Kidney (tissue), 13 donors: ENCODE measurements at regions not wholly inside any gene's neighbourhood (a gene's known extent, or its start where the extent isn't known, plus 50 kb on each side); places are given as distances from the start of the nearest gene placed in this dataset.
"Not testable (repeated sequence)": the region's sequence is repeated elsewhere in the genome, so short reads cannot be mapped to it uniquely, and the experiment has no call there.

Experiments used
- DNase-seq, 5 donors: peaks; one replicate each; pipeline ENCODE4 v3.0.0-alpha.2; 2013 to 2020
- FAIRE-seq: peaks from 2 replicates; lab custom pipeline; 2012; peaks lifted over from hg19 to GRCh38; lab: Jason Lieb, UNC
- H3K27ac ChIP-seq, 2 donors: one replicate each; pipeline ENCODE4 v1.7.0; 2013; ENCODE audit warnings: low read depth in 2 of 2, low read length in 2 of 2, inconsistent platforms in 1 of 2
- H3K27me3 ChIP-seq: one replicate; pipeline ENCODE4 v1.7.1; 2013; ENCODE audit warnings: low read length, inconsistent platforms; ENCODE audit not compliant: control insufficient read depth, insufficient read depth
- H3K36me3 ChIP-seq, 3 donors: one replicate each; pipeline versions ENCODE4 v1.7.0 to v1.7.1; 2013; ENCODE audit warnings: low read length in 3 of 3, control low read depth in 1 of 3, inconsistent platforms in 1 of 3; ENCODE audit not compliant: insufficient read depth in 3 of 3, control insufficient read depth in 2 of 3
- H3K4me1 ChIP-seq, 3 donors: one replicate each; pipeline versions ENCODE4 v1.7.0 to v1.7.1; 2013; ENCODE audit warnings: low read length in 3 of 3, inconsistent platforms in 1 of 3, low read depth in 1 of 3; ENCODE audit not compliant: control insufficient read depth in 2 of 3, insufficient read depth in 2 of 3
- H3K4me3 ChIP-seq, 3 donors: one replicate each; pipeline versions ENCODE4 v1.7.0 to v1.8.1; 2013; ENCODE audit warnings: low read length in 3 of 3, control low read depth in 1 of 3, inconsistent platforms in 1 of 3
- H3K9ac ChIP-seq, 3 donors: one replicate each; pipeline versions ENCODE4 v1.7.0 to v1.7.1; 2013; ENCODE audit warnings: low read length in 3 of 3, control low read depth in 1 of 3, inconsistent platforms in 1 of 3
- H3K9me3 ChIP-seq, 3 donors: one replicate each; pipeline versions ENCODE4 v1.7.0 to v1.7.1; 2013; ENCODE audit warnings: low read length in 3 of 3, control low read depth in 1 of 3, inconsistent platforms in 1 of 3; ENCODE audit not compliant: control insufficient read depth in 2 of 3, insufficient read depth in 1 of 3
- CTCF ChIP-seq: IDR thresholded peaks from 3 replicates; pipeline ENCODE4 v1.5.1; 2012; ENCODE audit warnings: mild to moderate bottlenecking, moderate library complexity, borderline replicate concordance; ENCODE audit not compliant: insufficient read depth; ENCODE audit errors: extremely low read depth
- intact Hi-C: fragments of 100-400 bp; cut with DNase I; formaldehyde crosslinking; loops from one replicate; pipeline ENCODE4 v1.11.1; 2022
- donor health status: control.
- donor health status: control.
- donor health status: control.
- donor health status: control.
- donor health status: control.
- donor health status: DM: yes; HTN: yes; CAD: no.
- donor health status: Normal renal cell carcinoma (clear cell type).

DNA sequence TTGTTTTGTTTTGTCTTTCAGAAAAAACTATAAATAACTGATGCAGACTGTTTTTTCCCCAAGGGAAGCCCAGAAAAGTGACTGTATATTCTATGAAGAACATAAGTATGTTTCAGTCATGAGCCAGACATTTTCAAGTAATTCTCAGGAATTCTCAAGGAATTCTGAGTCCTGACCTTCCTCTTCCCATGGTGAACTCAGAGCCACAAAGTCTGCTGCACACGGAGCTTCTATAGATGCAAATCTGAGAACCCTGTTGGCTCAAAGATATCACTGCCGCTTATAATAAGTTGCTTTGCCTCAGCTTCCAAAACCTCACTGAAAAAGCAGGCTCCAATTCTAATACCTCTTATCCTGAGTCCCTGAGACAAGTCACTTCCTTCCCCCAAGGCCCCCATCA lies 418.5 kb upstream of the RUNX1 start:
- Histone ChIP-seq H3K27ac (no peak overlapping the region), H3K4me3 (no peak overlapping the region), H3K27me3 (no peaks in the 10 kb centered on the region), H3K4me1 (no peaks in the 10 kb centered on the region), H3K36me3 (no peaks in the 10 kb centered on the region), H3K9me3 (no peaks in the 10 kb centered on the region), H3K9ac (no peak overlapping the region)
- DNase-seq, result no peak
- no peak for TF ChIP-seq CTCF
- intact Hi-C loops, result no loop called here
- FAIRE-seq, result no peak

- intact Hi-C loops, H3K4me3 ChIP-seq, H3K27ac ChIP-seq, FAIRE-seq, H3K27me3 ChIP-seq, H3K9ac ChIP-seq, H3K9me3 ChIP-seq, DNase-seq, H3K4me1 ChIP-seq, H3K36me3 ChIP-seq: not testable (repeated sequence)
Observed at GRCh38 chr21:35466681-35467080, 417.6 kb upstream of the RUNX1 start.

- Histone ChIP-seq H3K27me3 (no peaks in the 10 kb centered on the region), H3K9me3 (no peaks in the 10 kb centered on the region), H3K9ac (no peak overlapping the region), H3K4me3 (no peak overlapping the region), H3K4me1 (no peaks in the 10 kb centered on the region), H3K36me3 (no peaks in the 10 kb centered on the region), H3K27ac (no peak overlapping the region)
- TF ChIP-seq CTCF, result no peak
- FAIRE-seq, result no peak
- intact Hi-C loops, result no loop called here
- DNase-seq, result no peak
Observed at GRCh38 chr21:35465741-35466140, 416.6 kb upstream of the RUNX1 start.

DNA sequence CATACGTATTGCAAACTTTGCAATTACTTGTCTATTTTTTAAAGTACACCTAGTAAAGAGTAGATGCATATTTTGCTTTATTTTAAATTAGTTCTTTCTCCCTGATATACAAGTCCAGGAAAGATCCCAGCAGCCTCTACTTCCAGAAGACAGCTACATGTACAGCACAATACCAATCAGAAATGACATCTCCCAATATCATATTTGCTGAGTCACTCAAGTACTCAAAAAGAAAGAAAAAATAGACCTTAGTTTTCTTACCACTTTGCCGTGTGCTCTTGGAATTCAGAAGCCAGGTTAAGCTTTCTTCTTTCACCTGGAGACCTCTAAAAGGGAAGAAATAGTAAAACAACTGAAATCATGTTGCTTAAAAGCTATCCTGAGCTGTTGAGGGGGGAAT lies 412.6 kb upstream of the RUNX1 start:
- FAIRE-seq (no peak), DNase-seq (no peak)
- intact Hi-C loops, result no loop called here
- no peak overlapping the region for H3K9ac ChIP-seq
- H3K9me3 ChIP-seq, result no peaks in the 10 kb centered on the region
- no peak overlapping the region for H3K4me3 ChIP-seq
- no peak overlapping the region for H3K27ac ChIP-seq
- H3K27me3 ChIP-seq, result no peaks in the 10 kb centered on the region
- H3K4me1 ChIP-seq, result no peaks in the 10 kb centered on the region
- no peak for TF ChIP-seq CTCF
- no peaks in the 10 kb centered on the region for H3K36me3 ChIP-seq
